Activated naive CD8-positive, alpha-beta T cell treated with anti-CD3 and anti-CD28 coated beads, Interleukin-2, amount 50 U/mL, for 16 hours (primary cell): ENCODE measurements at regions not wholly inside any gene's neighbourhood (a gene's known extent, or its start where the extent isn't known, plus 50 kb on each side); places are given as distances from the start of the nearest gene placed in this dataset.

Experiments used
- DNase-seq: peaks from one replicate; pipeline ENCODE4 v3.0.0-alpha.2; 2020; ENCODE audit warnings: low read depth, low spot score

DNA sequence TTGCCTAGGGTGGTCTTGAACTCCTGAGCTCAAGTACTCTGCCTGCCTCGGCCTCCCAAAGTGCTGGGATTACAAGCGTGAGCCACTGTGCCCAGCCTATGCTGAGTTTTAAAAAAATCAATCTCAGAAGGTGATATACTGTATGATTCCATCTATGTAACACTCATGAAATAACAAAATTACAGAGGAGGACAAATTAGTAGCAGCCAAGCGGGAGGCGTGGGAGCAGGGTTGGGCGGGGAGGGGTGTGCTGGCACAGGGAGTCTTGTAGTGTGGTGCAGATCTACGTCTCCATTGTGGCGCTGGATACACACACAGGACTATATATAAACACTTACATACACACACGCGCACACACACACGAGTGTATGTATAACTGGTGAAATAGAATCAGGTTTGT, 80.6 kb upstream of the LINGO1 start:
- DNase-seq: no peak

DNA sequence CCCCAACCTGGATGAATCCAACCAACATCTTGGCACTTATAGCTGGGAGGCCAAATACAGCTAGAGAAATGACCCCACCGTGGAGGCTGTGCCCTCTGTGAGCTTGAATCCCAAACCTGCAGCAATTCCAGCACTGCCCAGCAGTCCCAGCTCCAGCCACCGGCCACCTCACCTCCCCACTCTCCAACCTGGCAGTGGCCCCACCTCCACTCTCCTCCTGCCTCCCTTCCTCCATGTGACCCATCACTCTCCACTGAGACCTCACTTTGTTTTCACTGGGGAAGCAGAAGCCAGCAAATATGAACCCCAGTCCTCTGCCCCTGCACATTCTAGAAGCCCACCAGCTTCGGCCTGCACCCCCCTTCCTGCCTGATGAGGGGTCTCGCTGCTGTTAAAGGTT, 79.7 kb upstream of the LINGO1 start:
- DNase-seq: no peak

- no peak for DNase-seq
Observed at GRCh38 chr15:77710637-77711036, 77.9 kb upstream of the LINGO1 start.

DNA sequence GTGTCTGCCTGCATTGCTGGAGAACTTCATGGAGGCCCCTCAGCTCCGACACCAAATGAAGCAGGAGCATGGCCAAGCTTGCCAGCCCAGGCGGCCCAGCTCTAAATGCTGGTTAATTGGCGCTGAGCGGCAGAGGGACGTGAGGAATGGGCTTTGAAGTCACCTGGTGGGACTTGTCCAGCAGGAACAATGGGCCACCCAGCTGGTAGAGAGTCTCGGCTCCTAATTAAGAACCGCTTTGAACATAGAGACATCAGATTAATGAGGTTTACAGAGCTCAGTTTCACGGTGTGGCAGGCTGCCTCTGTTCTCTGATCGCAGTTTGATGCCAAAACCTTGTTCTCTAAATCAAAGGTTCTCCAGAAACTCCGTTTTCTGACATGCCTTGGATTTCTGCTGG, 77.5 kb upstream of the LINGO1 start:
- DNase-seq: no peak

DNA sequence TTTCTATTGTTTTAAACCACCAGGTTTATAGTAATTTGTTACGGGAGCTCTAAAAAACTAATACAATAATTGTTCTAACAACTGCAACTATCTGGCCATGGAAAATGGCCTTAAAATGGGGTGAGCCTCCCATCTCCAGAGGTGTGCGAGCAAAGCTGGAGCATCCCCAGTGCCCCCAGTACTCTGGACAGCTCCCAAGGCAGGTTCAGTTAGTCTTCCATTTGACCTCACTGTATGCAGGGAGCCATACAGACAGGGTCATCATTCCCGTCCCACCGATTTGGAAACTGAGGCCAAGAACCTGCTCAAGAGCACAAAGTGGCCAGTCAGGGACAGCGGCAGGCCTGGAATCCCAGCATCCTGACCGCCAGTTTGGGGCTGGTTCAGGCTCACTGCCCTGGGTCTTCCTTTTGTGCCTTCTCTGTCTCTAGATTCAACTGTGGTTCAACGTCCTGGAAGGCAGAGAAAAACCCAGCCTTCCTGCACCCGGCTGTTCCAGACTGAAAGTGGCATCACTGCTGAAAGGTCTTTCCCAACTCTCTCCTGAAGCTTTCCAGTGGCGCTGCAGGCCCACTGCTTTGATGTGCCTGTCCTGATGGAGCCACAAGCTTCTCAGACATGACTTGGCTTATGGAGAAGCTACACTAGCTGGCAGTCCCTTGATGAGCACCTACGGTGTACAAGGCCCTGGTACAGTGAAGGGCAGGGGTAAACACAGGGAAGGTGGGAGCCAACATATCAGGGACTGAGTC, 76.6 kb upstream of the LINGO1 start:
- DNase-seq: no peak

DNA sequence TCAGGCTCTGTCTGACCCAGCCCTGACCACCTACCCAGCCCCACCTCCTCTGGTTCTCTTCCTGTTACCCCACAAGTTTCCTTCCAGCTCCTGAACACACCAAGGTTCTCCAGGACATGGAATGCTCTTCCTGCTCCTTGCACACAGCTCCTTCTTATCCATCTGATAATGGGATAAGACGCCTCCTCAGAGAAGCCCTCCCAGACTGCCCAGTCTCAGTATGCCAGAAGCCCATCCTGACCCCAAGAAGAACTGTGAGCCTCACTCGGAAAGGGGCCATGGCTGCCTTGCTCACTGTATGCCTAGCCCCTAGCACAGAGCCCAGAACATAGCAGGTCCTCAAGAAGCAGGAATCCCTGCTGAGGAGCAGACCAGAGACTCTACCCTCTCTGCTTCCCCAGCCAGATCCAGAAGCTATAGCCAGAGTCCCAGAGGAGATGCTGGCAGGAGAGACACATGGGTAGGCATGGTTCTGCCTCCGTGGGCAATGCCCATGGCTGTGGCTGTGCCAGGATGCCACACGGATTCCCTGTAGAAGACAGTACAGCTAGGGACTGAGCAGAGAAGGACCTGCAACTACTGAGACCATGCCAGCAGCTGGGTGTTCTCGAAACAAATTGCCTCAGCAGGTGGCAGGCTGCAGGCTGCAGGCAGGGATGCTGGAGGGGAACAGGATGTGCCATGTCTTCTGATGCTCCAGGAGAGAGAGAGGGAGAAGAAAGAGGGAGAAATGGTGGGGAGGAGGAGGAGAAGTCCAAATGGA, 74.0 kb upstream of the LINGO1 start:
- no peak for DNase-seq

GRCh38 chr15:77702211-77702957, 69.7 kb upstream of the LINGO1 start:
- no peak for DNase-seq

GRCh38 chr15:77698481-77698880, 65.8 kb upstream of the LINGO1 start:
- DNase-seq: no peak

GRCh38 chr15:77697893-77698292, 65.2 kb upstream of the LINGO1 start:
- no peak for DNase-seq

DNA sequence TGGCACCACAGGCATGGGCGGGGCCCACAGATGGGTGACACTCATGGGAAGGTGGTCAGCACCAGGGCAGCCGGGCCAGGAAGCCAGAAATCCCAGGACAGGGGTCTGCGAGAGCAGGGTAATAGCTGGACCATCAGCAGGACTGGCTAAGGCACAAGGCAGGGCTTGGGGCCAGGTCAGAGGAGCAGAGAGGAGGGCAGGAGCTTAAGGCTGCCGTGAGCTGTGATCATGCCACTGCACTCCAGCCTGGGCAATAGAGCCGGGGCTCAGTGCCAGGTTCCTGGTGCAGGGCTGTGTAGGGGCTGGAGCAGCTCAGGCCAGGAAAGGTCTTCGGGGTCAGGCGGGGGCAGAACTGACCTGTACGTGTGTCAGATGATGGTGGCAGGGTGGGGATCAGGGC, 64.2 kb upstream of the LINGO1 start:
- no peak for DNase-seq

GRCh38 chr15:77695961-77696582, 63.4 kb upstream of the LINGO1 start:
- DNase-seq: no peak

GRCh38 chr15:77695548-77695947, 62.8 kb upstream of the LINGO1 start:
- no peak for DNase-seq

DNA sequence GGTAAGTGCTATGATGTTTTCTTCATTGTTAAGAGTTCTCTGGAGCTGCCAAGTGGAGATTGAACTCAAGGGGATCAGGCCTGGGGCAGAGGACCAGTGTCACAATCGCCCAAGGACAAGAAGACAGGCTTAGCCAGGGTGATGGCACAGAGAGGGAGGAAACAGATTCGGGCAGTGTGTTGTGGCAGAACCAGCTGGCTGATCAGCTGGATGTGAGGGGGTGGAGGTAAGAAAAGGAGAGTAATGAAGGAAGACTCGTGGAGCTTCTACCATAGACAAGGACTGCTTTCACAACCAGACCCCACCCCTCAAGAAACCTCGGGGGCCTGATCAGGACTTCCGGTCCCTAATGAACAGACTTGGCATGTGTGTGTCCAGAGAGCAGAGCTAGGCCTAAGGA, 60.9 kb upstream of the LINGO1 start:
- DNase-seq: no peak

GRCh38 chr15:77692614-77693013, 59.9 kb upstream of the LINGO1 start:
- no peak for DNase-seq

GRCh38 chr15:77691607-77692006, 58.9 kb upstream of the LINGO1 start:
- DNase-seq: no peak

DNA sequence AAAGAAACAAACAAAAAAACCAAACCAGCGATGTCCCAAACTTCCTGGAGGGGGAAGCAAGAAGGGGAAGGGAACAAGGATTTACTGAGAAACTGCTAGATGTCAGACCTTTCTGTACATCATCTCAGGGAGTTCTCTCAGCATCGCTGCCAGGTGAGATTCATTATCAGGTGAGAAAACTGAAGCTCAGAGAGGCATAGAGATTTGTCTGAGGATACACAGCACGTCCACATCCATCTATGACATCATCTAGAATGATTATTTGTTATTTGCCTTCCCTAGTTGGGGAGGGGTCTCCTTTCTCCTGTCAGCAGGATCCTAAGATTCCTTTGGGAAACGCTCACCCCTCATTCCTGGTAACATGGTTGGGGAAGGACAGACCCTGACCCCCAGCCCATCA, 57.1 kb upstream of the LINGO1 start:
- no peak for DNase-seq

DNA sequence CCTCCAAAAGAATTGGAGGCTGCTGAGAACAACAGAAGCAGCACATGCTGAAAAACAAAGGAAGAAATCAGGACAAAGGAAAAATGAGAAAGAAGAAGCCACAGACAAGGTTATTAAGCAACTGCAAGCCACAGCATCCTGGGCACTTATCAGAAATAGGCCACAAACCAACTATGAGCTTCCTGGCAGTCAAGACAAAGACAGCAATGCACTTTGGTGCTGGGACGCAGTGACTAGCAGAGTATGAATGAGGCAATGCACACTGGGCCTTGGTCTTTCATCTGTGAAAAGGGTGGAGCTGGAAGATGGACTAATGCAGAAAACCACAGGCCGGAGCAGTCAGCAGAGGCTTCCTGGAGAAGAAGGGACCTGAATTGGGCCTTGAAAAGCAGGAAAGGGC, 56.0 kb upstream of the LINGO1 start:
- no peak for DNase-seq

DNA sequence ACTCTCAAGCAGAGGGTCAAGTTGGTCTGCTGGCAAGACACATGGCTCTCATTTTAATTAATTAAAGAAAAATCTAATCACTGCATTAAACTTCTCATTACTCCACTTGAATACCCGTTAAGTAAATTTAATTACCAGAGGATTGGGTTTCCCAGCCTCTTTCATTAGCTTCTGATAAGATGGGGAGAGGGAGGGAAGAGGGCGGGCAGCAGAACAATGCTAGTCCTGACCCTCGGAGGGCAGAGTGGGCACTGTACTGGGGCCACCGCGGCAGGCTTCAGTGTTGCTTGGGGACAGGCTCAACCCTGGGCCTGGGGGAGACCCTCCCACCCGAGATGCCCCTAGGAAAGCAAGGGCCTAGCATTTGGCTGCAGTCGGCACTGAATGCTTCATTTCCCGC, 55.6 kb upstream of the LINGO1 start:
- no peak for DNase-seq

DNA sequence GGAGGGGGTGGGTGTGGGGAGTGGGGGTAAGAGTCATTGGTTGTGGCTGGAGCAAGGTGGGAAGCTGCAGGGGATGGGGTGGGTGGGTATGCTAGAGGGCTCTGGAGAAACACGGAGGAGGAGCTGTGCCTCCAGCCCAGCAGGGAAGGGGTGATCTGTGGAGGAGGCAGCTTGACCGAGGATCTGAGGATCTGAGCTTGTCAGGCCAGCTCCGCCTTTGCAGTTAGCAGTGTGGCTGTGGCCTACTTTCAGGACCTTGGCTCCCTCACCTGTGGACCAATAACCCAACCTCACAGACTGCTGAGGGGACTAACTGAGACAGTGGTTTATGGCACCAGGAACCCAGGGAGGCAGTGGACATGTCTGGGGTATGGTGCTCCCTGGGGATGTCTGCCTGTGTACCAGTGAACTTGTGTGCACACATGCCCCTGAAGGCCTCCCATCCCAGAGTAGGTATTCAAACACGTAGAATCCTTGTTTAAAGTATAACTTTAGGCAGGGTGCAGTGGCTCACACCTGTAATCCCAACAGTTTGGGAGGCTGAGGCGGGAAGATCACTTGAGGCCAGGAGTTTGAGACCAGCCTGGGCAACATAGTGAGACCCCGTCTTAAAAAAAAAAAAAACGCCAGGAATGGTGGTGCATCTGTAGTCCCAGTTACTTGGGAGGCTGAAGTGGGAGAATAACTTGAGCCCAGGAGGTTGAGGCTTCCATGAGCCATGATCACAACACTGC, 52.5 kb upstream of the LINGO1 start:
- no peak for DNase-seq

DNA sequence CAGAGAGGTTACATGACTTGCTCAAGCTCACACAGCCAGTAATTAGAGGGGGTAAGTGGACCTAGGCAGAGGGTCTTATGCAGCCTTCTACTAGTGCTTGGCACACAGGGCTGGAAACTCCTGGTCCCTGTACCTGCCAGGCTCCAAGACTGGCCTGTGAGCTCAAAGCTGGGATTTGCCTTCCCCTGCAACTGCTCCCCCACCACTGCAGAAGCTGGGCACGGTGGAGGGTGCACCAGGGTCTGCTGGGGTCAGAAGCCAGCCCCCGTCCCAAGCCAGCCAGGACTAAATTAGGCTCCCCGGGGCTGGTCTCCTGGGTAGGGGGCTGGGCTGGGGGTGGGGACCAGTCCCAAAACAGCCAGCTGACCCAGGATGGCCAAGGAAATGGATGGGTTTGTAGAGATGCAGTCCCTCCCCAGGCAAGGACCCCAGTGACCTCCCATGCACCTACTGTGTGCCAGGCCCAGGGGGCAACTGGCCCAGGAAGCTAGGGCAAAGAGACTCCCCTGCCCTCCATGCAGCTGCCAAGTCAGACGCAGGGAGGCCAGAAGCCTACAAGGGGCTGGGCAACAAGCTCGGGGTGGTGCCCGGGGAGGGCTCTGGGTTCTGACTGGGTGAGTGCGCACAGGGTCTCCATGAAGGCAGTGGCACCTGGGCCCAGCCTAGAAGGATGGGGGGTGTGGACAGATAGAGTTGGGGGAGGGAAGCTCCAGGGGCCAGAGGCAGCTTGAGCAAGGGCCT, 51.8 kb upstream of the LINGO1 start:
- DNase-seq: no peak

GRCh38 chr15:77682564-77682963, 49.9 kb upstream of the LINGO1 start:
- no peak for DNase-seq
